K562 (cell line): ENCODE measurements at regions not wholly inside any gene's neighbourhood (a gene's known extent, or its start where the extent isn't known, plus 50 kb on each side); places are given as distances from the start of the nearest gene placed in this dataset.

Source experiments
- ATAC-seq: fragments of 200-7000 bp; cut with Tn5 transposase; 3 replicates; pipeline ENCODE4 v1.9.1; 2020; ENCODE audit warnings: moderate library complexity
- BruUV-seq: library from RNA; stranded (reverse); fragments of 400-500 nt; replicated peaks from 2 replicates; lab custom pipeline; 2021; lab: Mats Ljungman, UMichigan
- CTCF ChIA-PET: fragments of 300-600 bp; formaldehyde crosslinking; extraction: SDS; loops from one replicate; lab custom pipeline; 2021; ENCODE audit warnings: low intra/inter-chr PET ratio; lab: Yijun Ruan, JAX
- POLR2A ChIA-PET: fragments of 300-600, 350-650 bp; sonication (Branson Sonifier 250); formaldehyde crosslinking; extraction: SDS; loops from one replicate; lab custom pipeline; 2021; ENCODE audit warnings: antibody characterized with exemption, inconsistent platforms; lab: Yijun Ruan, JAX
- DNase-seq, 4 experiments: peaks; one replicate each; pipeline versions ENCODE4 v3.0.0 to v3.0.0-alpha.2; 2011 to 2018; ENCODE audit warnings: low spot score in 3 of 4, mixed read lengths in 3 of 4; ENCODE audit errors: extremely low read depth in 1 of 4
- FAIRE-seq: peaks from 2 replicates; lab custom pipeline; 2011; peaks lifted over from hg19 to GRCh38; lab: Jason Lieb, UNC
- H2AFZ ChIP-seq: 2 replicates; pipeline ENCODE4 v1.6.0; 2011; ENCODE audit warnings: low read depth, low read length, control low read depth, inconsistent platforms
- H3K27ac ChIP-seq: fragments of 200-600 bp; 3 replicates; pipeline ENCODE4 v1.8.0; 2011; ENCODE audit warnings: low read depth, mild to moderate bottlenecking, control low read depth, inconsistent platforms, low read length, moderate library complexity, mixed read lengths; ENCODE audit errors: extremely low read depth
- H3K27me3 ChIP-seq, 2 experiments: fragments of 300-600 bp in 1 of 2; 2 replicates in 1 of 2; 3 replicates in 1 of 2; pipeline versions ENCODE4 v1.6.0 to v1.8.0; 2011; ENCODE audit warnings: inconsistent platforms in 2 of 2, low read length in 2 of 2, mild to moderate bottlenecking in 1 of 2, mixed read lengths in 1 of 2, moderate library complexity in 1 of 2; ENCODE audit not compliant: control insufficient read depth in 2 of 2, insufficient read depth in 2 of 2
- H3K36me3 ChIP-seq: fragments of 300-600 bp; 3 replicates; pipeline ENCODE4 v1.8.0; 2011; ENCODE audit warnings: mild to moderate bottlenecking, low read length, inconsistent platforms; ENCODE audit not compliant: control insufficient read depth, insufficient read depth
- H3K4me1 ChIP-seq, 2 experiments: fragments of 200-600 bp in 1 of 2; replicated peaks in 1 of 2; 2 replicates in 1 of 2; 3 replicates in 1 of 2; pipeline versions ENCODE4 v1.5.1 to v1.8.0; 2011; ENCODE audit warnings: inconsistent platforms in 2 of 2, low read length in 2 of 2, mild to moderate bottlenecking in 1 of 2, mixed read lengths in 1 of 2, moderate library complexity in 1 of 2; ENCODE audit not compliant: control insufficient read depth in 2 of 2, insufficient read depth in 2 of 2
- H3K4me2 ChIP-seq: 2 replicates; pipeline ENCODE4 v1.6.1; 2011; ENCODE audit warnings: low read length, control low read depth, inconsistent platforms, mixed read lengths; ENCODE audit not compliant: insufficient read depth
- H3K4me3 ChIP-seq: fragments of 200-600 bp; sonication (generic), shearing (Covaris generic); 2 replicates; pipeline ENCODE4 v1.5.1; 2016; ENCODE audit warnings: control low read depth, inconsistent platforms
- H3K79me2 ChIP-seq: fragments of 200-600 bp; 3 replicates; pipeline ENCODE4 v1.8.0; 2011; ENCODE audit warnings: low read length, inconsistent platforms; ENCODE audit not compliant: control insufficient read depth, insufficient read depth
- H3K9ac ChIP-seq, 2 experiments: 2 replicates each; pipeline versions ENCODE4 v1.6.0 to v1.6.1; 2011; ENCODE audit warnings: low read depth in 2 of 2, low read length in 2 of 2, control low read depth in 1 of 2, inconsistent platforms in 1 of 2, mild to moderate bottlenecking in 1 of 2, mixed read lengths in 1 of 2; ENCODE audit not compliant: insufficient read depth in 1 of 2
- H3K9me1 ChIP-seq: one replicate; pipeline ENCODE4 v1.6.0; 2011; ENCODE audit warnings: inconsistent platforms, mild to moderate bottlenecking, low read length, moderate library complexity; ENCODE audit not compliant: control insufficient read depth, insufficient read depth
- H3K9me3 ChIP-seq: replicated peaks from 2 replicates; pipeline ENCODE4 v1.5.1; 2011; ENCODE audit warnings: low read depth, low read length, inconsistent platforms; ENCODE audit not compliant: control insufficient read depth, insufficient read depth
- H4K20me1 ChIP-seq: replicated peaks from 2 replicates; pipeline ENCODE4 v1.6.1; 2011; ENCODE audit warnings: low read length, inconsistent platforms, mixed read lengths; ENCODE audit not compliant: control insufficient read depth, insufficient read depth
- HDAC6 ChIP-seq: IDR thresholded peaks from 2 replicates; pipeline ENCODE4 v1.6.1; 2012; ENCODE audit warnings: low read depth, mild to moderate bottlenecking, control low read depth, inconsistent platforms, low read length, moderate library complexity
- L3MBTL2 ChIP-seq: fragments of 450-650 bp; IDR thresholded peaks from 2 replicates; pipeline ENCODE4 v1.6.1; 2016; ENCODE audit warnings: mild to moderate bottlenecking, moderate library complexity
- MGA ChIP-seq: fragments of 450-650 bp; IDR thresholded peaks from 2 replicates; pipeline ENCODE4 v1.6.1; 2016; ENCODE audit warnings: mild to moderate bottlenecking, moderate library complexity
- NR2C2 ChIP-seq, 2 experiments: fragments of 200-800 bp in 1 of 2; sonication (Bioruptor generic) in 1 of 2; sonication (generic) in 1 of 2; formaldehyde crosslinking in 1 of 2; IDR thresholded peaks; 2 replicates each; pipeline versions ENCODE4 v1.6.1 to v1.8.0; 2016 to 2022; ENCODE audit warnings: mild to moderate bottlenecking in 1 of 2, missing compliant biosample characterization in 1 of 2, missing genetic modification characterization in 1 of 2, missing genetic modification reagents in 1 of 2
- PHF21A ChIP-seq: fragments of 450-650 bp; IDR thresholded peaks from 2 replicates; pipeline ENCODE4 v1.6.1; 2017; ENCODE audit warnings: low read depth, borderline replicate concordance
- PRDM10 ChIP-seq: fragments of 450-650 bp; IDR thresholded peaks from 2 replicates; pipeline ENCODE4 v1.6.1; 2018; ENCODE audit not compliant: partially characterized antibody
- ZNF347 ChIP-seq: fragments of 450-650 bp; formaldehyde crosslinking; IDR thresholded peaks from 2 replicates; pipeline ENCODE4 v1.4.0; 2020; ENCODE audit warnings: low read depth, mild to moderate bottlenecking, moderate library complexity
- WGBS: fragments of 100-300 bp; shearing (Covaris generic); methylation state at CpG from one replicate; pipeline ENCODE4 v1.1.6; 2016; ENCODE audit warnings: low coverage, mixed read lengths; ENCODE audit not compliant: insufficient coverage; ENCODE audit errors: missing lambda C conversion rate; 5-methylcytosine and 5-hydroxymethylcytosine counted together
- in situ Hi-C: fragments of 300-500 bp; cut with MboI; formaldehyde crosslinking; loops from 4 replicates; pipeline ENCODE4 v1.15.0; 2018; ENCODE audit warnings: inconsistent platforms, mixed read lengths
- intact Hi-C: fragments of 100-400 bp; cut with micrococcal nuclease; formaldehyde crosslinking; loops from 2 replicates; pipeline ENCODE4 v1.14.2; 2022

- Histone ChIP-seq H3K9ac (no peak overlapping the region), H3K27me3 (no peaks in the 10 kb centered on the region), H2AFZ (no peak overlapping the region), H3K36me3 (no peaks in the 10 kb centered on the region), H3K9me3 (no peaks in the 10 kb centered on the region), H3K4me1 (peaks cover 0 to 10% of the 10 kb centered on the region in 2 experiments; a peak in 3 of 5 replicates), H3K27ac (no peak overlapping the region), H3K4me2 (no peak overlapping the region), H3K4me3 (no peak overlapping the region), H4K20me1 (no peaks in the 10 kb centered on the region), H3K9me1 (no peaks in the 10 kb centered on the region), H3K79me2 (0 out of 3 replicates have a peak, but pooled peaks cover 5% of the 10 kb centered on the region)
- DNase-seq (no peak), FAIRE-seq (no peak), ATAC-seq (peak; percentile 27; the same call in 2 of the 3 replicates)
- 17% methylated on average over 1 of the region's 1 CpG for WGBS
- CTCF ChIA-PET, result no interaction called here
- POLR2A ChIA-PET, result no interaction called here
- in situ Hi-C loops, result no loop called here
- intact Hi-C loops, result no loop called here
- no TSS peak for BruUV-seq
- no peak for TF ChIP-seq HDAC6
- TF ChIP-seq PHF21A, result no peak
- no peak for TF ChIP-seq ZNF347
- peak; percentile 71; the same call in 1 of the 2 replicates for TF ChIP-seq L3MBTL2
- no peak for TF ChIP-seq NR2C2 (CRISPR knock-in tag; IDR thresholded peaks at IDR 0.05)
- TF ChIP-seq NR2C2 (tag; IDR thresholded peaks at IDR 0.05), result no peak
- peak; percentile 86 for TF ChIP-seq MGA
- no peak for TF ChIP-seq PRDM10
Observed at GRCh38 chr12:126897102-126897501, 1369.9 kb upstream of the TMEM132C start.
